ENCODE measurements at regions not wholly inside any gene's neighbourhood (a gene's known extent, or its start where the extent isn't known, plus 50 kb on each side); places are given as distances from the start of the nearest gene placed in this dataset.
A peak's percentile ranks its signal among the peaks of the same experiment; 100 is the strongest.

DNA sequence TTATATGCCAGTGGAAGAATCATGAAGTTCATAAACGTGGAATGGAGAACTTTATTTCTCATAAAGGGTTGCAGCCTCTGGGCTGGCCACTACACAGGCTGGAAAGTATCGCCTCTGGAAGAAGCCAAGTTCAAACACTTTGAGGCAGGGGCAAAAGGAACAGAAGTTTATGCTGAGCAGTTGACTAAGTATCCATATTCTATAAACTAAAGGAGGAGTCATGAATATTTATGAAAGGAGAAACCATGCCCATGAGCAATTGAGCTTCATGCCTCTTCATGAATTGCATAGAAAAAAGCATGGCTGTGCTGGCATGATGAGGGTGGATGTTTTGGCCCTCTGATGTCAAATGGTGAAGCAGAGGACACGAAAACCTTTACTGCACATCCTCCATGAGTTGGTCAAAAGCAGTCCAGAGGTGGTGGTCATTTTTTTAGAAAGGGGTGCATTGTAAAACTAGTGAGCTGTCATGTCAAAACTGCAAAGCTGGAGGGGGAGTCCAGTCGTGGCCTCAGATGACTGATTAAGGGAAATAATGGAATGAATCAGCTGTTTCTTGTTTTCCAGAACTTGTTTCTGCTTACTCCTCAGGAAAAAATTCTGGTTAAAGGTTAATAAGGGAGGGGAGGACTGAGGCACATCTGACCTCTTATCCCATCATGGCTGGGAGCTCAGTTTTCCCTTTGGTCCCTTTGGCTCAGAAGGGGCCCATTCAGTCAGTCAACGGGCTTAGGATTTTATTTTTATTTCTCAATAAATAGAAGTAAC is 276.7 kb downstream of the CHL1 start:
- no peak for TF ChIP-seq CTCF (IDR thresholded peaks at IDR 0.05; ENCODE audit: insufficient read depth, low read depth, low read length)
- DNase-seq (ENCODE audit: low read depth): no peak
- H3K4me3 ChIP-seq (ENCODE audit: low read depth, low read length): no peak overlapping the region

DNA sequence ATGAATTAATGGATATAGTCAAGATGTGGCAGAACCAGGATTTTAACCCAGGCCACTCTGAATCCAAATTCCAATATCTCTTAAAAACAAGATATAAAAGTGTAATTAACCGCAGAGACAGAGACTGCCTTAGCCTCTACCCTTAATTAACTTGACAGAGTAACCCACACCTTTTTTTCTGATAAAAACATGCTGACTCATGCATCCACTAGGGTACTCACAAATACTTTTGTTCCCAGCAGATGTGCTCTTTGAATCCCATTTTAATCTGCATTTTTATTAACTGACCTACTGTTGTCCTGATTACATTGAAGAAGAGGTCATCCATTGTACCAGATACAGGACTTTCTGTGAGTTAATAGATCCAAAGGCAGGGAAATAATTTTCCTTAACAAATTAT is 278.3 kb downstream of the CHL1 start:
- no peak for TF ChIP-seq CTCF (IDR thresholded peaks at IDR 0.05; ENCODE audit: insufficient read depth, low read depth, low read length)
- DNase-seq (ENCODE audit: low read depth): no peak
- H3K4me3 ChIP-seq (ENCODE audit: low read depth, low read length): no peak overlapping the region

DNA sequence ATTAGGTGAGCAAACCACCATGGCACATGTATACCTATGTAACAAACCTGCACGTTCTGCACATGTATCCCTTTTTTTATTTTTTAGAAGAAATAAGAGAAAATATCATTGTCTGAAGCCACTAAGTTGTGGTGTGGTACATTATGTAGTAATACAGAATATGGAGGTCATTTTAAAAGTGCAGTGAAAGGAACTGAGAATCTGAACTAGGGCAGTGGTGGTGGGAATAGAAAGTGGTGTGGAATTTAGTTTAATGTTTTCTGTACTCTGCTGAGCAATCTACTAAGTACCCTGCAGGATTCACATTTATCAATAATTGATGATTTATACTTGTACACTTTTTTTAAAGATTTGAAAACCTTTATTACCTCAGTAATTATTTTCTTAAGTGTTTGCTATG is 283.5 kb downstream of the CHL1 start:
- no peak overlapping the region for H3K4me3 ChIP-seq (ENCODE audit: low read depth, low read length)
- TF ChIP-seq CTCF (IDR thresholded peaks at IDR 0.05; ENCODE audit: insufficient read depth, low read depth, low read length): no peak

DNA sequence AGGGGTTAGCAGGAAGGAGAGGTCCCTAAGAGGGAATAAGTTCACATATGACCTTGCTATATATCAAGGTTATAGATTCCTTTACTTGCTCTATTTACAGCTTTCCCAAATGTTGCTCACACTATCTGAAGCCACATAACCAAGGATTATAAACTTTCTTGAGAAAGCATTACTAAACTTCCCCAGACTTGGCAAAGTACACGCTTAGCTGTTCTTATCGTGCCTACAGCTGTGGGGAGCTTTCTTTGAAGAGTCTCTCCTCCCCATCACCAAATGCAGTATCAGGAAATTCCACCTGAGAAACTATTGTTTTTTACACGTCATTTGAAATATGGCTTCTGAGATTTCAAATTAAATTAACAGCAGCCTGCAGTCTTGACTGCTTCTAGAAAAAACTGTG is 284.5 kb downstream of the CHL1 start:
- no peak for TF ChIP-seq CTCF (IDR thresholded peaks at IDR 0.05; ENCODE audit: insufficient read depth, low read depth, low read length)
- DNase-seq (ENCODE audit: low read depth): no peak
- H3K4me3 ChIP-seq (ENCODE audit: low read depth, low read length): no peak overlapping the region

More for the DNA sequence above, 283.5 kb downstream of the CHL1 start:
- DNase-seq (ENCODE audit: low read depth): no peak

- peak; percentile 13 for TF ChIP-seq CTCF (IDR thresholded peaks at IDR 0.05; ENCODE audit: insufficient read depth, low read depth, low read length)
- H3K4me3 ChIP-seq (ENCODE audit: low read depth, low read length): no peak overlapping the region
- DNase-seq (ENCODE audit: low read depth): no peak
These were observed 285.1 kb downstream of the CHL1 start for GRCh38 chr3:481680-482079.

DNA sequence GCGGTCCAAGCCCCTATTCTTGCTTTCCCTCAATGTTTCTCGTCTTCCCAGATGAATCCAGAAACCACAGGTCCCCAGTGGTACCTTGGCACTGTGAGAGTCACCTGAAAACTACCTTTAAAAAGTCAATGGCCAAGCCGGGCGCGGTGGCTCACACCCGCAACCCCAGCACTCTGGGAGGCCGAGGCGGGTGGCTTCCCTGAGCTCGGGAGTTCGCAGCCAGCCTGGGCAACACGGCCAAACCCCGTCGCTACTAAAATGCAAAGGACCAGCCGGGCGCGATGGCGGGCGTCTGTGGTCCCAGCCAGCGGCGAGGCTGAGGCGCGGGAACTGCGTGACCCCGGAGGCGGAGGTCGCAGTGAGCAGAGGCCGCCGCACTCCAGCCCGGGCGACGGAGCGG is 285.9 kb downstream of the CHL1 start:
- TF ChIP-seq CTCF (IDR thresholded peaks at IDR 0.05; ENCODE audit: insufficient read depth, low read depth, low read length): no peak
- no peak for DNase-seq (ENCODE audit: low read depth)
- H3K4me3 ChIP-seq (ENCODE audit: low read depth, low read length): no peak overlapping the region

- no peak for DNase-seq (ENCODE audit: low read depth)
- no peak overlapping the region for H3K4me3 ChIP-seq (ENCODE audit: low read depth, low read length)
- no peak for TF ChIP-seq CTCF (IDR thresholded peaks at IDR 0.05; ENCODE audit: insufficient read depth, low read depth, low read length)
These were observed 287.8 kb downstream of the CHL1 start for GRCh38 chr3:484341-484740.
